Stimulated activated naive CD4-positive, alpha-beta T cell treated with Interleukin-2 at 50 U/mL for 16 hours (primary cell): ENCODE measurements at regions not wholly inside any gene's neighbourhood (a gene's known extent, or its start where the extent isn't known, plus 50 kb on each side); places are given as distances from the start of the nearest gene placed in this dataset.

Experiments used
- DNase-seq: peaks from one replicate; lab custom pipeline; 2025; lab: John Stamatoyannopoulos, UW

DNA sequence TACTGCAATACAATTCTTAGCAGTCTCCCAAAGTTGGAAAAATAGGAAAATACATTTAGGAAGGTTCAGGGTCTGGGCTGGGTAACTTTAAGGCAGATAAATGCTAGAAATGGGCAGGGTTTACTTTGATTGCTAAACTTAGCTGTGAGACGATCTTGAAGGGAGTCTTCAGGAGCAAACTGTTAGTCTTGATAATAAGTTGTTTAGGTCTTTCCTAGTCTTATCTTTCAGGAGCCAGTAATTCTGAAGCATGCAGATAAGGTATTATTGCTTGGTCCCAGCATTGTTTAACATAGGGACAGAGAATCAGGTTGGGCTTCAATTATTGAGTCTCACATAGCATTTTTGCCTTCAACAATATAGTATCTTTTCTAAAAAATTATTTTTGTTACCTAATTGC is 262.4 kb upstream of the MIR17HG start:
- DNase-seq = no peak

DNA sequence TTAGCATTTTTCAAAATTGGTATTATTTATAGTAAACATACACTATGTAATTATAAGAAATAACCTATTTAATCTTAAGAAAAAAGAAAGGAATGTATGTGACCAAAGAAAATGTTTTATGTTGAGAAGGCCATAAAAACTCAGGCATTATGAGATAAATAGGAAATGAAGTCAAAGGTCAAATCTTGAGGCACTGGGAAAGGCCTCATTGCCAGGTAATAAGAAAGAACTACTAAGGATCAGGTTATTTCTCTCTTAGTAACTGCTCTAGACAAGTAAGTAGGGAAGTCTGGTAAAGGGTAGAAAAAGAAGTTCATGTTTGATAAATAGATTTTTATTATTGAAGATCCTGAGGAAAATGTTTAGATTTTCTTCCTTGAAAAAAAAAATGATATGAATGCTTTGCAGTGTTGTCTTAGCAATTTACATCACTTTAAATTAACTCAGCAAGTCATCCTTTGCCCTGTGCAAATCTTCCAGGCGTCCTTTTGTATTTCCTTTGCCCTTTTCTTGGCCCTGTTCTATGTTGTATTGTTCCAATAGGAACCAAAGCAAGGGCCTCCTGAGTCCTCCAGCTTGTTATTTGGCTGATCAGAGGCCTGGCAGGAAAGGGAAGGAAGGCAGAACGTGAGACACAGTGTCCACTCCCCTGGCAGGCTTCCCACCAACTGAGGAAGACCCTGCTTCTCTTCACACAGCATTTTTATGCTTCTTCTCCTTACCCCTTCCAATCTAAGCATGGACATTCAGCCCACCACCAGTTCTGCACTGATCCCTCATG is 260.4 kb upstream of the MIR17HG start:
- no peak for DNase-seq

DNA sequence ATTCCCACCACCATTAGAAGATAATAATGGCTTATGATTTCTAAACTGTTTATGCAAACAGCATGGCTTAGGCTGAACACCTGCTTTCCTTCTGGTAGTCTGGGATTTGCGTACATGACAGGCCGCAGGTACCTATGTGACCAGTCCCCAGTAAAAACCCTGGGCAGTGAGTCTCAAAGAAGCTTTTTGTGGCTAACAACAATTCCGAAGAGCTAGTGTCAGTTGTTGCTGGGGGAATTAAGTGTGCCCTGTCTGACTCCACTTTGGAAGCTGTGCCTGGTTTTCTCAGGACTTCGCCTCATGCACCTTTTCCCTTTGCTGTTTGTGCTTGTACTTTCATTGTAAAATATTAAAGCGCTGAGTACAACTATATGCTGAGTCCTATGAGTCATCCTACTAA is 250.2 kb upstream of the MIR17HG start:
- DNase-seq = no peak

DNA sequence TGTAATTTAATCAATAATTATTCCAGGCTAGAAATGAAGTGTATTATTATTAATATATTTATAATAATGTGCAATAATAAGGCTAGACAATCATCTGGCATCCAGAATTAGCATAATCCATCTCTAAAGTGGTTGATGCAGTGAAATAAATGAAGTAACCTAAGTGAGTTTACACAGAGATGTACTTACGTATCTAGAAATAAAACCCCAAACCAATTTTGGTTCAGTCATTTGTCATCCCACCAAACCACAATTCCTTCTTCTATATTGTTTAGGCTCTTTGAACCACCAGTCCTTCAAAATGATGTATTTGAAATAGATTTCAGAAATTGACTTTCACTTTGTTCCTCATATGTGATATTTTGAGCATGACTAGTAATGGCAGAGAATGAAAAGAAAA is 247.6 kb upstream of the MIR17HG start:
- no peak for DNase-seq

DNA sequence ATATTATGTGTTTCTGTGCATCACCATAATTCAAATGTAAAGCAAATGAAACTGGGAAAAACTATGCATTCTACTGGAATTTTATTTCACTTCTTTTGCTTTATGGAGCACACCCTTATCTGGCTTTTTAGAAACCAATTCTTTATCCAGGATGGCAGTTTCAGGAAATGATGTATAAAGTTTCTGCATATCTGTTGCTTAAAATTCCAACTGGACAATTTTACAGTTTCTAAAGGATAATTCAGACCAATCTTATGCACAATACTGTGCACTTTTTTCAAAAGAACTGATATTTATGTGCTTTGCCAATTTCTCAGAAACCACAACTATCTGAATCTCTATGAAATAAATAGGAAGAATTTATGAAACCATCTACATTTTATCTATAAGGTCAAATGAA is 246.5 kb upstream of the MIR17HG start:
- no peak for DNase-seq

DNA sequence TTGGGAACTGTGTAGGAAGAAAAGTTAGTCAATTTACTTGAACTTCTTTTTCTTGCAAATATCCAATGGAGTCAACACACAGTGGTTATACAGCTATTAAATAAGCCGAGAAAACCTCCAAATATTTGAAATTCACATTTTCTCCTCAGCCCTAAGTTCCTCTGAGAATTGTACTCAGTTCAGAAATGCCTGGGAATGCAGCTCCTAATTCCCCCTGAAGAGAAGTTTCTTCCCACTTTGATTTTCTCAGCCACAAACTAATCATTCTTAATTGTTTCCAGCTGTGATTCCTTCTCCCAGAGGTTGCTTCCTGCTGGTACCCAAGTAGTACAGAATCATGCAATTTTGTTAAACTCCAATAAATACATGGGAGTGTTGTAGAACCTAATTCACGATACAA is 246.1 kb upstream of the MIR17HG start:
- DNase-seq = no peak

DNA sequence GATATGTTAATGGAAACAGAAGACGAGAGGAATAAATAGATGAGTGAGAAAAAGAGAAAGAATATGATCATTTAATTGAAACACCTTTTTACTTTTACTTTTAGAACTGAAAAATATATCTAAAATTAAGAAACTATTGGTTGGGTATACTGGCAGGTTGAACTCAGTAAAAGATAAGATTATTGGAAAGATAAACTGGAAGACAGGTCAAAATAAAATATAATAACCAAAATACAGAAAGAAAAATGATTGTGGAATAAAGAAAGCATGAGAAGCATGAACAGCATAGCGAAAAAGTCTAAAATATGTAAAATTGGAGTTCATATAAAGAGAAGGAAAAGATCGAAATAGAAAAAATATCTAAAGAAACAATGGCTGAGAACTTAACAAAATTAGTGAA is 242.2 kb upstream of the MIR17HG start:
- no peak for DNase-seq

DNA sequence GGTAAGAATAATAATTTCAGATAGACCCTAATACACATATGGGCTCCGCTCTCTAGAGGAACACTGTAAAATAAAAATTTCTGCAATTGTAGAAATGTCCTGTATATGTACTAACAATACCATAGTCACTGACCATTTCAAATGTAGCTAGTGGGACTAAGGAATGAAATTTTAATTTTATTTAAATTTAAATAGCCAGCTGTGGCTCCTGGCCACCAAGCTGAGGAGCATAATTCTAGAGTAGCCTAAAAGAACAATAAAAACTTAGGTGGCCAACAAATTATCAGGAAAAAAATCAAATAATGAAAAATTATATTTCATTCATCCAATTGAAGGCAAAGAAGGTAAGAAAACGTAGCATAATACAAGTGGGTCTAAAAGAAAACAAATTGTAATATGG is 240.9 kb upstream of the MIR17HG start:
- DNase-seq = no peak

DNA sequence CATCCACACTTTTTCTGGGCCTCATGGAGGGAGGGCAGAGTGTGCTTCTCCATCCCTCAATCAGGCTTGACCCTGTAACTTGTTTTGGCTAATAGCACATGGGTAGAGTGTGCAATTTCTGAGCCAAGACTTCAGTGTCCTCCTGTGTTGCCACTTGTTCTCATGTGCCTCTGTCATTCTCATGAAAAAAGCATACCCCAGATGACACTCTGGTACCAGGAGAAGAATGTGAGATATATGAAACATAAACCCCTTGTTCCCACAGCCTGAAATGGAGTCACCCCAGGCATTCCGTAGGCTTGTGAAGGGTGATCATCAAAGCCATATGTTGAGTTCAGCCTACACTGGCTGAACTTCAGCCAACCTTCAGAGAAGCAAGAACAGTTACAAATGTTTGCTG is 239.2 kb upstream of the MIR17HG start:
- no peak for DNase-seq

DNA sequence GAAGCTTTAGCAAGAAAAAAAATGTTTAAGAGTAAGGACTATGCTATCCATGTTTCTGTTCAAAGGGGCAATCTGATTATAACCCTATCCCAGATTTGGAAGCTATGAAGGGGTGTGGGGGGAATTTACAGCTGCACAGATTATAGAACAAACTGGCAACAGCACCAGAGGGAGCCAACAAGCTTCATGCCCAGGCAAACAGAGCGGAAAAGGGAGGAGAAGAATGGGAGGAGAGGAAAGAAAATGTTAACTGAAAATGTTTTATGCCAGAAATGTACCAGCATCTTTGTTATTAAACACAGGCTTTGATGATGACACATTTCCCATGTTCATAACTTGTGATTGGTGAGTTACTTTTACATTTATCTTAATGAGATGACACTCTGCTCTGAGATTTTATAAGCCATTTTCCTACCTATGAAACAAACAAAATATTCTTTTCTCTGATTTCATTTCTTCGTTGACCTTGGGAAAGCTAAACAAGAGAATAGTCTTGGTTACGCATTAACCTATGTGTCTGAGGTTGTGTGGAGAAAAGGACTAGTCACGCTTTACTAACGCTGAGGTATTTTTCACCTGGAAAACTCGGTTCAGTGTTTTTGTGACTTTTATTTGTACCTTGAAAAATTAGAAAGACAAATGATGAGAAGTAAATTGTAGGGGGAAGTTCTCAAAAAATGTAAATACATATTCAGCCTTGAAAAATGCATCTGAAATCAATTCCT is 235.8 kb upstream of the MIR17HG start:
- no peak for DNase-seq

DNA sequence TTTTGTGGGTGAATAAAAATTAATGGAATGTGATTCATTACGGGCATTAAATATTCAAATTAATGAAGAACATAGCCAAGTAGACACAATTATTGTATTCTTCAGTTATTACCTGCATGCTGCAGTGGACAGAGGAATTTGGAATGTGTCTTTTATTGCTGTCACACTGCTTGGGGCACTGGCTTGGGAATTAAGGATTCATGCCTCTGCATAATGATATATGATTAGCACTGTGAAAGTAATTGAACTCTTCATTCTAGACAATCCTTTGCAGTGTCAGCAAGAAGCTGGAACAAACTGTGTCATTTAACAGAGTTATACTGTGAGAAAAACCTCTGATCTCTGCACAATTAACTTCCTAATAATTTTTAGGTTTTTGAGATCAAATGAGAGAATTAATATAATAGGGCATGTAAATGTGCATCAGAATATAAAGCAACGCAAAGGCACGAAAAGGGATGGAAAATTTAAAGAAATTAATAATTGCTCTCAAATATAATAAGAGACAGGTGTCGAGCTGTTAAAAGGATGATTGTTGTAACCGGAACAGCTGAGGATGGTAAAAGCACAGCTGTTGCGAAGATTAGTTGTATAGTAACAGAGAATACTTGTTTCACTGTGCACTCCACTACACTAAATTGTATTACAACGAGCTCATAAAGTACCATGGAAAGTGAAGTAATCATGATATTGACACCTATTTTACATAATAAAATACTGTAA is 235.1 kb upstream of the MIR17HG start:
- DNase-seq = no peak

DNA sequence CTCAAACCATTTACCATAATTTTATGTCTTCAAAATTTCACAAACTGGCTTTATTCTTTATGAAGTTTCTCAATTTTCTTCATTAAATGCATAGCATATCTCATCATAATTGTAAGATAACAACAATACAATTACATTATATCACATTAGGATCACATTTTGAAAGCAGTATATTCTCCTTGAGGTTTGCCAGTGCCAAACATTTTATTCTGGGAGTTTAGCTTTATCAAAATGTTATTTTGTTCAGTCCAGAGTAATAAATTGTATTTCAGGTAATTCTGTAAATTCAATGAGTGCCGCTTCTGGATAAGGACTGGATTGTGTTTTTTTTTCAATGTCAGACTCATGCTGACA is 234.6 kb upstream of the MIR17HG start:
- no peak for DNase-seq

DNA sequence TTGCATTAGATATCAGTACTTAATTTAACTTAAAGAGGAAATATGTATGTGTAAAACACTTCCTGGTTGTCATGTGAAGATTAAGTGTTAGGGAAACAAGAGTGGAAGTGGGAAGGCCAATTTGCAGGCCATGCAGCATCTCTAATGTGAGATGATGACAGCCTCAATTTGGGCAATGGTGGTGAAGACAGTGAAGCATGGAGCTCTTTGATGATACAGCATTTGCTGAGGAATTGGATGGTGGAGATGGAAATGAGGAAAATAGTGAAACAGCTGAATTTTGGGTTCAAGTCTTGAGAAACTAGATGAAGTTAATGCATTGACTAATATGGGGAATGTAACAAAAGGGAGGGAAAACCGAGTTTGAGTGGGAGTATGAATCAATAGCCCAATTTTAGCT is 231.7 kb upstream of the MIR17HG start:
- DNase-seq = no peak

DNA sequence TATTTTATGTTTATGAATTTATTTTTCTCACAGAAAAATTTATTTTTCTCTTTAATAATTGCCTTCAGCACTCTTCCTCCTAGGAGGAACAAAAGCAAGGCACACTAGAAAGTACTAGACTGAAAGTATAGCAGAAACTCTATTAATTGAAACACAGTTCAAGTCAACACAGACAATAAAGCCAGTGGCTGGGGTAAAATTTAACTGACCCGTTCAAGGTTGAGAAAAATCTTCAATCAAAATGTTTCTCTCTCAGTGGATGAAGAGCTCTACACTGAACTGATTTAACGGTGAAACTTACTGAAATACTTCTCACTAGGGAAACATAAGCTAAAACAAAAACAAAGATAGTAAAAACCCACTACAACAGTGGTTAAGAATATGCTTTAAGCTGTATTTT is 230.1 kb upstream of the MIR17HG start:
- DNase-seq = no peak

DNA sequence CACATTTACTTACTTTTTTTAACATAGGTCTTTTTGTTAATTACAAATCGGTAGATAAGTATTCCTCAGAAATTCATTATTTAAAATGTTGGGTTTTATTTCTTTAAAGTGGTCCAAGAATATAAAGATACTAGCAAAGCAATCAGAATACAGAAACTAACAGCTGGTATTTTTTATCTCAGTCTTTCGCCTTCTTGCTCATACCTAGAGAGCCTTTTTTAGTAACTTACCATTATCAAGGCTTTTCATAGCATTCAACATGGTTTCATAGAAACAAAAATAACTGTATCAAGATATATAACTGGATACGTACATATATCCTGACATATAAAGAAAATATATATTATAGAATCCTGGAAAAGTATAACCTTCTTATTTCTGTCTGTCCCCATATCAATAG is 227.8 kb upstream of the MIR17HG start:
- DNase-seq = no peak

DNA sequence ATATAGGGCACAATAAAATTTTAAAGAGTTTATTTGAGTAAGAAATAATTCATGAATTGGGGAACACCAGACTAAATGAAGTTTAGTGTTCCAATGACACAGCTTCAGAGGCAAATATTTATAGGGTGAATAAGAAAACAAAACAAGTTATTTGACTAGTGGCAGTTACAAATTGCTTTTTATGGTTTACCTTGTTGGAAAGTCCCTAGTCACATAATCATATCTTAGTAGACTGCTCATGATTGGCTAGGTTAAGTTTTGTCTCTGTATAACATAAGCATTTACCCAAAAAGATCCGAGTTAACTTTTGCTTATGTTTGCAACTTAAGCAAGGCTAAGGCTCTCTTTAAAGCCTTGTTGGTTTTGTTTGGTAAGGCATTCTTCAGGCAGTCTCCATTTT is 224.7 kb upstream of the MIR17HG start:
- DNase-seq = no peak

DNA sequence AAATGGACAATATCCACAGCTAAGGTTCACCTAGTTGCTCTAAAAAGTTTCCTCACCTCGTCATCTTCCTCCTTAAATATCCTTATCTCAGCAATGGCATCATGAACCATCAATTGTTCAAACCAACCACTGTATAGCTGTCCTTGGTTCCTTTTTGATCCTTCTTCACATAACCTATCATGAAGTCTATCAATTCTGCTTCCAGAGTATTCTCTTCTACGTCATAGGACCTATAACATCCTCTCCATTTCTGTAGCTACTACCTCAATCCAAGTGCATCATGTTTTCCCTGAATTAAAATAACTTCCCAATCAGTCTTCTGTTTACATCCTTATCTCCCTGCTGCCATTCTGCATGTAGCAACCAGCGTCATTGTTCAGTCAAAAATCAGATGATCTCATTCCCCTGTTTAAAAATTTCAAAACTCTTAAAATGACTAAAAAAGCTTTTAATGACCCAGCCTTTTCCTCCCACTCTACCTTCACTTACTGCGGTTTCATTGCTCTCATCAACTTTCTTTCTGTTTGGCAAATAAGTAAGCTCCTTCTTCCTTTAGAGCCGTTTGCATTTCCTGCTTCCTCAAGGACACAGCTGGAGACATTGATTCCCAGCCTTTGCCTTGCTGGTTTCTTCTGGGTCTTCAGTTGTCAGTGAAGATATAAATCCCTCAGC is 223.9 kb upstream of the MIR17HG start:
- DNase-seq = no peak

DNA sequence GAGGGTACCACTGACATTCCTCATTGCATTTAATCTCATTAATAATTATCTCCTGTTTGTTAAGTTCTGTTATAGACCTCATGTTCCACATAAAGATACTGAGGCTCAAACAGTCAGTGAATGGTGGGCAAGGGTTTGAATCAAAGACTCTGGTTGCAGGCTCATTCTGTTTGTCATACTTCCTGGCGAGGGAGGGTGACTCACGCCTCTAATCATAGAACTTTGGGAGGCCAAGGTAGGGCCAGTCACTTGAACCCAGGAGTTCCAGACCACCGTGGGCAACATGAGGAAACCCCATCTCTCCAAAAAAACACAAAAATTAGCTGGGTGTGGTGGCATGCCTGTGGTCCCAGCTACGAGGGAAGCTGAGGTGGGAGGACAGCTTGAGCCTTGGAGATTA is 220.7 kb upstream of the MIR17HG start:
- no peak for DNase-seq

DNA sequence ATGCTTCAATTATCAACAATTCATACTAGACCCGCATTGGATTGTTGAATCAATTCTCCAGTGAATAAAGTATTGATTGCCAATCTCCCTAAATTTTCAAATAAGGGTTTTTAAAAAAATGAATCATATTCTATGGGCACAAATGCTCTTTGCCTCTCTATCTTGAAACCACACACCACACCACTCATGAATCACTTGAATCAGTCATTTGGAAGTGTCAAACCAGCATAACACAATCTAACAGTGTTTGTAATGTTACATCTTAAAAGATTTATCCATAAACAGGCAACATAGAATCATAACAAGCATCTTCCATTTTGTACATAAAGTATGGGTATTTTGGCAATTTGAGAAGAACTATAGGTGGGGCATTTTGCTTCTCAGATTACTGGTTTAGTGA is 219.5 kb upstream of the MIR17HG start:
- DNase-seq = no peak

DNA sequence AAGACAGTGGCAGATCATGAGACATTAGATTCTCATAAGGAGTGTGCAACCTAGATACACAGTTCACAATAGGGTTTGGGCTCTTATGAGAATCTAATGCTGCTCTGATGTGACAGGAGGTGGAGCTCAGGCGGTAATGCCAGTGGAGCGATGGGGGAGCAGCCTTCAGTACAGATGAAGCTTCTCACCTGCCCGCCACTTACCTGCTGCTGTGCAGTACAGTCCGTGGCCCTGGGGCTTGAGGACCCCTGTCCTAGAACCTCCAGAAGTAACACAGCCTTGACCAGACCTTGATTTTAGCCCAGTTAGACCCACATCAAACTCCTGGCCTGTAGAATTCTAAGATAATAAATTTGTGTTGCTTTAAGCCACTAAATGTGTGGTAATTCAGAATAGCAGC is 215.1 kb upstream of the MIR17HG start:
- no peak for DNase-seq

DNA sequence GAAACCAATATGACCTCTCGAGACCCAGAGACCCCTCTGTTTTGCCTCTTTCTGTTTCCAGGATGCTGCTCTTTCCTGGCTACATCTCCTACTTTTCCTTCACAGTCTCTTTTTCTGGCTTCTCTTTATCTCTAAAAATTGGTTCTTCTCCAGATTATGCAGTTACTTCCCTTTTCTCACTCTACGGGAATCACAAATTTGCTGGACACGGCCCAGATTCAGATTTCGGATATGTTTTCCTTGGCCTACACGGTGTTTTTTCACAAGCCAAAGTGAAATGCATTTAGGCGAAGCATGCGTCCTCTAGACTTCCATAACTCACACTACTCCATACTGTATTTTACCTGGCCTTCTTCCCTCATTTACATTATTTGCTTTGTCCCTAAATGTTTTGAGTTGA is 214.7 kb upstream of the MIR17HG start:
- DNase-seq = no peak

DNA sequence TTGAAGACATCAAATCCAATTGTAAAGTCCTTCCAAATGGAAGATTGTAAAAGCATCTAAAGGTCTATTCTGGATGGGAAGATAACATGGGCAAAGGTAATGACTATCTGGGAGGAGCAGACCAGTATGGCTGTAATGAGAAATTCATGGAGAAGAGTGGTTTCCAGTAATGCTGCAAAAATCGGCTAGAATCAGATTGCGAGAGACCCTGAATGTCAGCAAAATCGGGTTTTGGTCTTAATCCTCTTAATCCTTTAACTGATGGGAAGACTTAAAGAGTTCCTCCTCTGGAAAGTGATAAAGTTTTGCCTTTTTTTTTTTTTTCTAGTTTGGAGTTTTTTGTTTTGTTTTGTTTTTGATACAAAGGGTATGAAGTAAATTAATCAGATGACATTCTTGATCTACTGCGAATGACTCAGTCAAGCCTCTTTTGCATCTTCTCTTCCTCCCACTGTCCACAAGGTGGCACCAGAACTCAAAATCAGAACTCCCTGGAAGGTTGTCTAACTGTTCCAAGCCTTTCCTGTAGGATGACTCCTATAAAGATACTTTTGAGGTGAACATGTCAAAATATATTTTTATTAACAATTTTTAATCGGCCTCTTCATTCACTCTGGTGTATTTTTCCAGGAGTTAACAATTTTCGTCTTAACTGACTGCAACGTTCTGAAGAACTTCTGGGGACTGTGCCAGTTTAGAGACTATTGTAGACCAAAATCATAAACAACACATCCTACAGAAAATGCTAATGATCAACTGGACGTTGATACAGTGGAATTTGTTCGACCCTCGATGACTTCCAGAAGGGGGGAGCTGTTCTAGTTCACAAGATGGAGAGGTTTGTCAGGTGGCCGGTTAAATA is 213.3 kb upstream of the MIR17HG start:
- peak; percentile 2 for DNase-seq
